ENCODE measurements at regions not wholly inside any gene's neighbourhood (a gene's known extent, or its start where the extent isn't known, plus 50 kb on each side); places are given as distances from the start of the nearest gene placed in this dataset.

- RAD21 ChIA-PET (ENCODE audit: low non-redundant PET in 1 of 2, low total read pairs in 2 of 2, uncharacterized antibody in 2 of 2, unreplicated experiment in 2 of 2) = no interaction called here
- BruUV-seq (replicated peaks) = no TSS peak
- H3K9me2 ChIP-seq (ENCODE audit: insufficient read depth) = no peaks in the 10 kb centered on the region
These were observed 68.0 kb upstream of the ALX4 start for GRCh38 chr11:44377914-44378321.

More at GRCh38 chr11:44377914-44378321, 68.0 kb upstream of the ALX4 start:
- no peak for TF ChIP-seq CBX3 (IDR thresholded peaks at IDR 0.05; ENCODE audit: low read depth)
- no peak for TF ChIP-seq ELF1 (IDR thresholded peaks at IDR 0.05; ENCODE audit: borderline replicate concordance, low read depth)
- no peak for TF ChIP-seq EZH2 (IDR thresholded peaks at IDR 0.05)
- no peak for TF ChIP-seq ATF3 (IDR thresholded peaks at IDR 0.05)
- no peak for TF ChIP-seq JUND (IDR thresholded peaks at IDR 0.05)
- TF ChIP-seq RAD21 (IDR thresholded peaks at IDR 0.05; ENCODE audit: low read depth) = no peak
- no peak for TF ChIP-seq REST (IDR thresholded peaks at IDR 0.05; ENCODE audit: low read depth)
- no peak for TF ChIP-seq ZBTB33 (IDR thresholded peaks at IDR 0.05; ENCODE audit: extremely low read depth, insufficient replicate concordance, low read length)
- TF ChIP-seq EGR1 (IDR thresholded peaks at IDR 0.05; ENCODE audit: low read depth) = no peak
- ChIA-PET POLR2A (interaction anchor here (0.6 kb wide), 1 partner anchor 144 kb away, joined by 3 read pairs; no protein-coding TSS in a partner anchor), CTCF (no interaction called here)
- no peak overlapping the region for H3K27ac ChIP-seq (ENCODE audit: low read depth, low read length)
- H3K4me1 ChIP-seq (ENCODE audit: control insufficient read depth in 1 of 2, insufficient read depth in 2 of 2, low read length in 2 of 2) = no peaks in the 10 kb centered on the region
- no peak overlapping the region for H3K9ac ChIP-seq (ENCODE audit: low read length)
- H3K36me3 ChIP-seq (ENCODE audit: control insufficient read depth in 1 of 2, insufficient read depth in 2 of 2, low read length in 2 of 2) = no peaks in the 10 kb centered on the region
- ATAC-seq (no peak), DNase-seq (ENCODE audit: low read depth, low spot score) (no peak)
- no peaks in the 10 kb centered on the region for H4K20me1 ChIP-seq (ENCODE audit: insufficient read depth)
- H3K79me2 ChIP-seq (ENCODE audit: insufficient read depth, low read length) = no peaks in the 10 kb centered on the region
- H2AFZ ChIP-seq (ENCODE audit: low read depth, low read length, poor library complexity, severe bottlenecking) = no peak overlapping the region
- no peak overlapping the region for H3K4me2 ChIP-seq (ENCODE audit: low read length)
- intact Hi-C loops (cut with micrococcal nuclease) = no loop called here
- H3K4me3 ChIP-seq (replicated peaks in 1 of 2; ENCODE audit: low read depth in 1 of 2, low read length in 2 of 2) = no peak overlapping the region
- H3K27me3 ChIP-seq (ENCODE audit: insufficient read depth, low read length) = peaks cover 12% of the 10 kb centered on the region; the same call in 1 of the 2 replicates
- H3K9me3 ChIP-seq (ENCODE audit: control insufficient read depth in 1 of 2, insufficient read depth in 1 of 2, low read depth in 1 of 2, low read length in 2 of 2) = no peaks in the 10 kb centered on the region

Data from HCT116 (cell line).